ENCODE measurements at regions not wholly inside any gene's neighbourhood (a gene's known extent, or its start where the extent isn't known, plus 50 kb on each side); places are given as distances from the start of the nearest gene placed in this dataset.

- no peaks in the 10 kb centered on the region for H3K4me1 ChIP-seq (ENCODE audit: insufficient read depth)
- DNase-seq (ENCODE audit: extremely low spot score): no peak
- no peaks in the 10 kb centered on the region for H3K36me3 ChIP-seq (ENCODE audit: insufficient read depth)
- no peak overlapping the region for H3K27ac ChIP-seq (ENCODE audit: low read depth)
- WGBS: 88% methylated on average over 7 of the region's 7 CpGs
- no peak overlapping the region for H3K4me3 ChIP-seq (ENCODE audit: low read depth, low read length)
Observed at GRCh38 chr6:169833258-169833794, 81.9 kb downstream of the ERMARD start.

- no peak for DNase-seq (ENCODE audit: extremely low spot score)
- Histone ChIP-seq H3K27ac (ENCODE audit: low read depth) (no peak overlapping the region), H3K4me3 (ENCODE audit: low read depth, low read length) (no peak overlapping the region), H3K4me1 (ENCODE audit: insufficient read depth) (no peaks in the 10 kb centered on the region), H3K36me3 (ENCODE audit: insufficient read depth) (no peaks in the 10 kb centered on the region)
- 69% methylated on average over 4 of the region's 4 CpGs for WGBS
Observed at GRCh38 chr6:169832247-169832948, 81.0 kb downstream of the ERMARD start.

GRCh38 chr6:169831450-169832246, 80.2 kb downstream of the ERMARD start:
- WGBS: 28% methylated on average over 32 of the region's 32 CpGs

More at GRCh38 chr6:169831450-169832246, 80.2 kb downstream of the ERMARD start:
- Histone ChIP-seq H3K4me1 (ENCODE audit: insufficient read depth) (no peaks in the 10 kb centered on the region), H3K27ac (ENCODE audit: low read depth) (no peak overlapping the region), H3K4me3 (ENCODE audit: low read depth, low read length) (no peak overlapping the region), H3K36me3 (ENCODE audit: insufficient read depth) (no peaks in the 10 kb centered on the region)
- DNase-seq (ENCODE audit: extremely low spot score): peak; percentile 35

Data from urinary bladder (tissue), 3 donors.